RCC 7860 (cell line): ENCODE measurements at regions not wholly inside any gene's neighbourhood (a gene's known extent, or its start where the extent isn't known, plus 50 kb on each side); places are given as distances from the start of the nearest gene placed in this dataset.
A peak's percentile ranks its signal among the peaks of the same experiment; 100 is the strongest.
"Not testable (repeated sequence)": the region's sequence is repeated elsewhere in the genome, so short reads cannot be mapped to it uniquely, and the experiment has no call there.

ENCODE experiments used
- DNase-seq: peaks from one replicate; pipeline ENCODE4 v3.0.0-alpha.2; 2015; ENCODE audit warnings: low spot score
- FAIRE-seq: peaks from 2 replicates; lab custom pipeline; 2012; peaks lifted over from hg19 to GRCh38; lab: Jason Lieb, UNC

GRCh38 chr18:29928081-29928480 is 1114.5 kb downstream of the DSC3 start:
- FAIRE-seq (no peak), DNase-seq (no peak)

- DNase-seq (no peak), FAIRE-seq (no peak)
Observed at GRCh38 chr18:29925566-29925965, 1117.0 kb downstream of the DSC3 start.

GRCh38 chr18:29912351-29912750 is 1130.2 kb downstream of the DSC3 start:
- no peak for DNase-seq
- FAIRE-seq: no peak

- FAIRE-seq (peak; percentile 5), DNase-seq (no peak)
Observed at GRCh38 chr18:29892960-29893558, 1149.5 kb downstream of the DSC3 start.

GRCh38 chr18:29883114-29883513 is 1159.4 kb downstream of the DSC3 start:
- FAIRE-seq (no peak), DNase-seq (no peak)

GRCh38 chr18:29882620-29883019 is 1159.9 kb downstream of the DSC3 start:
- DNase-seq (no peak), FAIRE-seq (no peak)

- FAIRE-seq (no peak), DNase-seq (no peak)
Observed at GRCh38 chr18:29879763-29880162, 1162.8 kb downstream of the DSC3 start.

GRCh38 chr18:29874519-29875098 is 1167.9 kb downstream of the DSC3 start:
- DNase-seq (peak; percentile 15), FAIRE-seq (no peak)

- FAIRE-seq (no peak), DNase-seq (no peak)
Observed at GRCh38 chr18:29873211-29873610, 1169.3 kb downstream of the DSC3 start.

GRCh38 chr18:29871246-29871645 is 1171.3 kb downstream of the DSC3 start:
- FAIRE-seq: no peak

GRCh38 chr18:29862824-29863223 is 1179.7 kb downstream of the DSC3 start:
- no peak for DNase-seq
- no peak for FAIRE-seq

More at GRCh38 chr18:29871246-29871645, 1171.3 kb downstream of the DSC3 start:
- DNase-seq: no peak

- FAIRE-seq (no peak), DNase-seq (no peak)
Observed at GRCh38 chr18:29855637-29856036, 1186.9 kb downstream of the DSC3 start.

- DNase-seq: no peak
- no peak for FAIRE-seq
Observed at GRCh38 chr18:29853126-29853525, 1189.4 kb downstream of the DSC3 start.

- no peak for FAIRE-seq
- DNase-seq: no peak
Observed at GRCh38 chr18:29849144-29849543, 1193.4 kb downstream of the DSC3 start.

GRCh38 chr18:29841631-29842030 is 1200.9 kb downstream of the DSC3 start:
- FAIRE-seq: no peak
- no peak for DNase-seq

- FAIRE-seq: no peak
Observed at GRCh38 chr18:29840089-29840488, 1202.5 kb downstream of the DSC3 start.

GRCh38 chr18:29838961-29839360 is 1203.6 kb downstream of the DSC3 start:
- not testable (repeated sequence) for FAIRE-seq, DNase-seq

More at GRCh38 chr18:29840089-29840488, 1202.5 kb downstream of the DSC3 start:
- peak; percentile 44 for DNase-seq

- FAIRE-seq: no peak
- DNase-seq: no peak
Observed at GRCh38 chr18:29838556-29838955, 1204.0 kb downstream of the DSC3 start.

GRCh38 chr18:29823671-29824070 is 1218.9 kb downstream of the DSC3 start:
- FAIRE-seq (no peak), DNase-seq (no peak)

- FAIRE-seq: no peak
- no peak for DNase-seq
Observed at GRCh38 chr18:29821544-29821943, 1221.0 kb downstream of the DSC3 start.

- DNase-seq (no peak), FAIRE-seq (no peak)
Observed at GRCh38 chr18:29811519-29811918, 1231.0 kb downstream of the DSC3 start.

- FAIRE-seq (no peak), DNase-seq (no peak)
Observed at GRCh38 chr18:29780816-29781215, 1261.7 kb downstream of the DSC3 start.

GRCh38 chr18:29779096-29779495 is 1263.4 kb downstream of the DSC3 start:
- no peak for FAIRE-seq
- DNase-seq: no peak
